Body of pancreas (tissue), 4 donors: ENCODE measurements at regions not wholly inside any gene's neighbourhood (a gene's known extent, or its start where the extent isn't known, plus 50 kb on each side); places are given as distances from the start of the nearest gene placed in this dataset.

Experiments
- ATAC-seq: fragments of 150-250 bp; one replicate; pipeline ENCODE4 v1.9.1; 2016
- DNase-seq, 4 donors: peaks; one replicate each; pipeline ENCODE4 v3.0.0-alpha.2; 2019
- H3K27ac ChIP-seq, 4 donors: fragments of 200-600 bp; sonication (generic); 1 replicate in 3 of 4; 2 replicates in 1 of 4; pipeline versions ENCODE4 v1.5.1 to v1.6.1; 2016 to 2019; ENCODE audit warnings: mild to moderate bottlenecking in 1 of 4, mixed read lengths in 1 of 4, moderate library complexity in 1 of 4
- H3K27me3 ChIP-seq, 2 donors: fragments of 200-600 bp; sonication (generic); one replicate each; pipeline ENCODE4 v1.6.0; 2016; ENCODE audit warnings: mild to moderate bottlenecking in 1 of 2
- H3K36me3 ChIP-seq, 2 donors: fragments of 200-600 bp; sonication (generic); replicated peaks in 1 of 2; 2 replicates each; pipeline ENCODE4 v1.5.1; 2016; ENCODE audit warnings: low read depth in 2 of 2; ENCODE audit not compliant: insufficient read depth in 1 of 2
- H3K4me1 ChIP-seq: fragments of 200-600 bp; sonication (generic); one replicate; pipeline ENCODE4 v1.6.0; 2016
- H3K4me3 ChIP-seq, 2 donors: fragments of 200-600 bp; sonication (generic); 1 replicate in 1 of 2; 2 replicates in 1 of 2; pipeline ENCODE4 v1.5.1; 2016 to 2019
- H3K9me3 ChIP-seq, 3 donors: fragments of 200-600 bp; sonication (generic); 1 replicate in 2 of 3; 2 replicates in 1 of 3; pipeline ENCODE4 v1.5.1; 2016
- POLR2A ChIP-seq, 3 donors: fragments of 450-650 bp; IDR thresholded peaks; one replicate each; pipeline ENCODE4 v1.6.1; 2016; ENCODE audit warnings: antibody characterized with exemption in 3 of 3, mild to moderate bottlenecking in 2 of 3
- WGBS, 2 donors: methylation state at CpG; one replicate each; pipeline ENCODE4 v1.1.5; 2017; 5-methylcytosine and 5-hydroxymethylcytosine counted together
- intact Hi-C: fragments of 100-400 bp; cut with DNase I; formaldehyde crosslinking; loops from one replicate; pipeline ENCODE4 v1.15.1; 2023
- TF ChIP-seq, protein P1 (sequence below), 7 experiments: fragments of 450-650 bp in 4 of 7; fragments of 200-600 bp in 3 of 7; sonication (generic) in 3 of 7; IDR thresholded peaks; one replicate each; pipeline ENCODE4 v1.5.1; 2016 to 2019; ENCODE audit warnings: antibody characterized with exemption in 7 of 7

GRCh38 chr5:74274326-74274725 lies 366.2 kb downstream of the ENC1 start:
- Histone ChIP-seq H3K27me3 (no peaks in the 10 kb centered on the region), H3K4me1 (peaks cover 14% of the 10 kb centered on the region), H3K27ac (no peak overlapping the region), H3K4me3 (no peak overlapping the region), H3K36me3 (no peaks in the 10 kb centered on the region), H3K9me3 (no peaks in the 10 kb centered on the region)
- 95 to 98% methylated on average over 3 of the region's 3 CpGs for WGBS, 2 donors
- DNase-seq (no peak), ATAC-seq (no peak)
- intact Hi-C loops: no loop called here
- TF ChIP-seq, protein P1, sequence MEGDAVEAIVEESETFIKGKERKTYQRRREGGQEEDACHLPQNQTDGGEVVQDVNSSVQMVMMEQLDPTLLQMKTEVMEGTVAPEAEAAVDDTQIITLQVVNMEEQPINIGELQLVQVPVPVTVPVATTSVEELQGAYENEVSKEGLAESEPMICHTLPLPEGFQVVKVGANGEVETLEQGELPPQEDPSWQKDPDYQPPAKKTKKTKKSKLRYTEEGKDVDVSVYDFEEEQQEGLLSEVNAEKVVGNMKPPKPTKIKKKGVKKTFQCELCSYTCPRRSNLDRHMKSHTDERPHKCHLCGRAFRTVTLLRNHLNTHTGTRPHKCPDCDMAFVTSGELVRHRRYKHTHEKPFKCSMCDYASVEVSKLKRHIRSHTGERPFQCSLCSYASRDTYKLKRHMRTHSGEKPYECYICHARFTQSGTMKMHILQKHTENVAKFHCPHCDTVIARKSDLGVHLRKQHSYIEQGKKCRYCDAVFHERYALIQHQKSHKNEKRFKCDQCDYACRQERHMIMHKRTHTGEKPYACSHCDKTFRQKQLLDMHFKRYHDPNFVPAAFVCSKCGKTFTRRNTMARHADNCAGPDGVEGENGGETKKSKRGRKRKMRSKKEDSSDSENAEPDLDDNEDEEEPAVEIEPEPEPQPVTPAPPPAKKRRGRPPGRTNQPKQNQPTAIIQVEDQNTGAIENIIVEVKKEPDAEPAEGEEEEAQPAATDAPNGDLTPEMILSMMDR (IDR thresholded peaks at IDR 0.05): no peak
- TF ChIP-seq POLR2A (IDR thresholded peaks at IDR 0.05): no peak

- peak overlapping the region in 2 of 4 donors; percentile 20 to 42 for H3K27ac ChIP-seq
- intact Hi-C loops: no loop called here
Observed at GRCh38 chr5:74272831-74273451, 367.6 kb downstream of the ENC1 start.

DNA sequence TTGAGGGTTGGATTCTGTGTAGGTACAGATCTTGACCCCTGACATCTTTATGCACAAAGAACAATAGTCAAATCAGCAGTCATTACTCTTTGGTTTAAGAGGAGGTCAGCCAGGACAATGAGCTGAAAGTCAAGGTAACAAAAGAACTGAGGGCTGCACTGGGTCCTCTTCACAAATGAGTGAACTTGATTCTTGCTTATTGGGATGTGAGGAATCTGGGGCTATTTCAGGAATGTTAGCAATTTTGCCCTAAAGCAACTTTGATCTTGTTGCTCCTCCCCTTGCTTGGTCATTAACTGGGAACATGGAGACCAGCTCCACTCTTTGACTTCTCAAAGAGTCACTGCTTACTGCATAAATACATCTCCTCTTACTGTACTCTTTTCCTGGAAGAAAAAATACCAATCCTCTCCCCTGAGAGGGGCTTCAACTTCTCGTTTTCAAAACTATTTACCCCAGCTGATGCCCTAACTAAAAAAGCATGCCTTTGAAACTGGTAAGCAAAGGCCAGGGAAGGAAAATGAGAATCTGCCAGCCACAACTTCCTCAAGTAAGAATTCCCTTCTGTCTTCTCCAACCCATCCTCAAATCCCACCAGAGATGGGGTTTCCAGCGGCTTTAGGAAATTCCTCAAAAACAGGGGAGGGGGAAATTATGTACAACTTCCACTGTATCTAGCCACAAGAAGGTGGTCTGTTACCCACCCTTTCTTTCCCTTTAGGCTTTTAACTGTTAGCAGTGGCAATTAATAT lies 368.3 kb downstream of the ENC1 start:
- intact Hi-C loops: no loop called here
- H3K4me3 ChIP-seq: no peak overlapping the region
- no peaks in the 10 kb centered on the region for H3K36me3 ChIP-seq
- H3K4me1 ChIP-seq: peaks cover 14% of the 10 kb centered on the region
- H3K27me3 ChIP-seq: no peaks in the 10 kb centered on the region
- DNase-seq (no peak), ATAC-seq (no peak)
- H3K9me3 ChIP-seq: no peaks in the 10 kb centered on the region
- TF ChIP-seq, protein P1 (IDR thresholded peaks at IDR 0.05): no peak
- no peak for TF ChIP-seq POLR2A (IDR thresholded peaks at IDR 0.05)
- peak overlapping the region in 2 of 4 donors; percentile 20 to 42 for H3K27ac ChIP-seq
- WGBS, 2 donors: 89 to 90% methylated on average over 2 of the region's 2 CpGs

More at GRCh38 chr5:74272831-74273451, 367.6 kb downstream of the ENC1 start:
- ATAC-seq (peak; percentile 51), DNase-seq (no peak)
- TF ChIP-seq POLR2A (IDR thresholded peaks at IDR 0.05): no peak
- TF ChIP-seq, protein P1 (IDR thresholded peaks at IDR 0.05): no peak
- WGBS, 2 donors: 26% methylated on average over 8 of the region's 8 CpGs
- H3K36me3 ChIP-seq: no peaks in the 10 kb centered on the region
- H3K9me3 ChIP-seq: no peaks in the 10 kb centered on the region
- H3K4me1 ChIP-seq: peaks cover 14% of the 10 kb centered on the region
- H3K4me3 ChIP-seq: no peak overlapping the region
- no peaks in the 10 kb centered on the region for H3K27me3 ChIP-seq

DNA sequence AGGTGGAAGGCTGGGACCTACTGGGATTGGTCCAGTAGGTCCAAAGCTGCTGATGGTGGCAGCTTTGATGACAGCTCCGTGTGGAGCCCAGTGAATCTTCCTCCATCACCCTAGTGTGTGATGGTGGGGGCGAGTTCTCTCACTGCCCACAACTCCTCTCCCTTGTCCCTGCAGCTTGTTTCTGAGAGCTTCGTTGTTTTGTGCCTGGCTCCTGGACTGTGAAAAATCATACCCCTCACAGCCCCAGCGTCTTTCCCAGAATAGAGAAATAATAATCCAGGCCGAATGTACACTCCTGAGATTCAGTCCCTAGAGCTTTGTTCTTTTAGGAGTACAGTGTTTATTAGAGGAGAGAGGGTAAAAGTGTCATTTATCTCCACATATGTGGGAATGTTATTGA lies 372.2 kb downstream of the ENC1 start:
- no peak for ATAC-seq
- TF ChIP-seq, protein P1 (IDR thresholded peaks at IDR 0.05): no peak
- TF ChIP-seq POLR2A (IDR thresholded peaks at IDR 0.05): no peak
- H3K4me1 ChIP-seq: peaks cover 18% of the 10 kb centered on the region
- no peak for DNase-seq
- no peaks in the 10 kb centered on the region for H3K27me3 ChIP-seq
- H3K27ac ChIP-seq: no peak overlapping the region
- no peaks in the 10 kb centered on the region for H3K9me3 ChIP-seq
- H3K4me3 ChIP-seq: no peak overlapping the region
- intact Hi-C loops: no loop called here
- H3K36me3 ChIP-seq: no peaks in the 10 kb centered on the region
- WGBS, 2 donors: 85 to 91% methylated on average over 5 of the region's 5 CpGs
